GOT3 (cell line): ENCODE measurements at regions not wholly inside any gene's neighbourhood (a gene's known extent, or its start where the extent isn't known, plus 50 kb on each side); places are given as distances from the start of the nearest gene placed in this dataset.
A peak's percentile ranks its signal among the peaks of the same experiment; 100 is the strongest.
"Not testable (repeated sequence)": the region's sequence is repeated elsewhere in the genome, so short reads cannot be mapped to it uniquely, and the experiment has no call there.

ENCODE experiments used
- DNase-seq: peaks from one replicate; lab custom pipeline; 2025; ENCODE audit warnings: mixed read lengths; lab: John Stamatoyannopoulos, UW

GRCh38 chr2:64795024-64795592 lies 141.4 kb upstream of the SERTAD2 start:
- no peak for DNase-seq

DNA sequence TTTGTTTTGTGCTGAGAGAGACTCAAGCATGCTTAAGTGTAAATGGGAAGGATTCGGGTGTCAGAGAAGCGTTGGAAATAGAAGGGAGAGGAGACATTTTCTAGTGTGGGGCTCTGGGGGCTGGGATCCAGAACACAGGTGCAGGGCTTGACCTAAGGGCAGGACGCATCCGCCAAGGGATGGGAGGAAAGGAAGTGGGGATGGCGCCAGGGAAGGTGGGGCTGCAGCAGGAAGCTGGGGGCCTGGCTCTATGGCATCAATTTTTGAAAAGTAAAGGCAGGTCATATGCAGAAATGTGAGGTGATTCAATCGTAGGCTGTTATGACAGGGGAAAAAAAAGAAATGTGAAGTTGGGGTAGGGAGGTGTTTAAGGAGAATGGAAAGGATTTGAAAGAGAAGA lies 143.2 kb upstream of the SERTAD2 start:
- no peak for DNase-seq

GRCh38 chr2:64797881-64798575 lies 144.3 kb upstream of the SERTAD2 start:
- DNase-seq, result no peak

DNA sequence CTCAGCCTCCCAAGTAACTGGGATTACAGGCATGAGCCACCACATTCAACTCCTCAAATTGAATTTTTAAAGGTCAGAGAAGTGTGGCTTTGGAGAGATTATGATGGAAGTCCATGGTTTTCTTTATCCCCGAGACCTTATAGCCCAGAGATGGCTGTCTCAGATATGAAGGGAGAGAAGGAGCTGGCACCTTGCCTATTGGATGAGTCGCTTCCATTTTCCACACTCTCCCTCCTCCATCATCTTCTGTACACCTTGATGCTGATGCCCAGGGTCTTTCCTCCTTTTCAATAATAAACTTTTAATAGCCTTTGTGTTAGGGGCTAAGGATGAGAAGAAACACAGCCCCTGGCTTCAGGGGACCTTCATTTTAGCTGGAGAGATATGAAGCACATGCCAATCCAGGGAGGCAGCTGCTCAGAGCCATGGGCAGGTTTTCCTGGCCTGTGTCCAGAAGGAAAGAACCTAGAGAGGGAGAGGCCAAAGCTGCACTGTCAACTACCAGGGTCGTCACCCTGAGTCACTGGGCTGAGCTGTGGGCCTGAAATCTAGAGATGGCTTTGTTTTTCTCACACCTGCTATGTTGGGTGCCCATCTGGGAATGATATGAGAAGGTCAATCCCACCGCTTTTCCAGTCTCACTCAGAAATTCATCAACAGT lies 146.0 kb upstream of the SERTAD2 start:
- DNase-seq, result no peak

- DNase-seq, result no peak
Observed at GRCh38 chr2:64803776-64804175, 150.1 kb upstream of the SERTAD2 start.

- DNase-seq, result no peak
Observed at GRCh38 chr2:64804651-64805050, 150.9 kb upstream of the SERTAD2 start.

DNA sequence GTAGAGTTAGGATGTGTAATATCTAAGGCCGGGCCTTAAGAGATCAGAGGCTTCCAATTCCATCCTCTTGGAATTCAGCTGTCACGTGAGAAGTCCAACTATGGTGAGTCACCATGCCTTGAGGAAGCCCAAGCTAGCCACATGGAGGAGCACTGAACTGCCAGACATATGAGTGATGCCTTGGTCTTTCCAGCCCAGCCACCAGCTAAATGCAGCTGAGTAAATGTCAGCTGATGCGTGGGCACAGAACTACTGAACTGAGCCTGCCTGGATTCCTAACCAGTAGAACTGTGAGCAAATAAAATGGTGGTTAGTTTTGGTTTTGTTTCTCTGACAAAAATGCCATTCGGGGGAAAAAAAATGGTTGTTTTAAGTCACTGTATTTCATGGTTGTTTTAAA lies 153.7 kb upstream of the SERTAD2 start:
- peak; percentile 68 for DNase-seq

DNA sequence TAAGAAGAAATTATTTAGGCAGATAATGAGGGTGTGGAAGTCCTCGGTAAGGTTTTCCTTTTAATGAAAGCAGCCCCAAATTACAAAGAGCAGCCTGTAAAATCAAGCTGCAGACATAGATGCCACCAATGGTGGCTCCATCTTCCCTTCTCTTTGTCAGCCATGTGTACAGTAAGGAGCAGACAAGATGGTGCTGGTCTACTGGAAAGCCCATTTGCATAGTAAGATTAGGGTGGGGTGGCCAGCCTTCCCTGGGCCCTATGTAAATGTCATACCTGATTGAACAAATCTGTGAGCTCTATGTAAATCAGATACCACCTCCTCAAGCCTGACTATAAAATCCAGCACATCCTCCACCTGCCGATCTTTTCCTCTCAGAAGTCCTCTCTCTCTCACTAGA lies 154.4 kb upstream of the SERTAD2 start:
- DNase-seq, result no peak

DNA sequence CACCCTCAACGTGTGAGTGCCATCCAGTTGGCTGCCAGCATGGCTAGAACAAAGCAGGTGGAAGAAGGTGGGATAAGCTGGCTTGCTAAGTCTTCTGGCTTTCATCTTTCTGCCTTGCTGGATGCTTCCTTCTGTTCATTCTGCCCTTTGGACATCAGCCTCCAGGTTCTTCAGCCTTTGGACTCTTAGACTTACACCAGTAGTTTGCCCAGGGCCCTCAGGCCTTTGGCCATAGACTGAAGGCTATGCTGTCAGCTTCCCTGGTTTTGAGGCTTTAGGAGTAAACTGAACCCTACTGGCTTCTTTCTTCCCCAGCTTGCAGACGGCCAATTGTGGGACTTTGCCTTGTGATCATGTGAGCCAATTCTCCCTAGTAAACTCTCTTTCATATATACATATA lies 155.0 kb upstream of the SERTAD2 start:
- no peak for DNase-seq

- DNase-seq, result no peak
Observed at GRCh38 chr2:64809216-64809615, 155.5 kb upstream of the SERTAD2 start.

GRCh38 chr2:64812285-64812684 lies 158.6 kb upstream of the SERTAD2 start:
- no peak for DNase-seq

DNA sequence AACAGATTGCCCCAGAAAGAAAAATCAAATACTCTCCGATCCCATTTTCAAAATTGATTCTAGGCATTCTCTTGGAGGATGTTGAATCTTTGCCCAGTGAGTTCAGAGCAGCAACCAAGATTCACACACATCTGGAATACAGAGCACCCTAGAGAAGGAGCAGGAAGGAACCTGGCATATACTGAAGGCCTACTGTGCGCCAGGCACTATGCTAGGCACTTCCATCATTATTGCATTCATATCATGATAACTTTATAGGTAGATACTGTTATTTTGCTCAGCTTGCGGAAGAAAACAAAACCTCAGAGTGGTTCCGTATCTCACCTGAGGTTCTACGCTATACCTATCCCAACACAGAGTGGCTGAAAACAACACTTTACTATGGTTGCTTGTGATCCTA lies 160.3 kb upstream of the SERTAD2 start:
- DNase-seq, result no peak

GRCh38 chr2:64816526-64816925 lies 162.8 kb upstream of the SERTAD2 start:
- DNase-seq, result not testable (repeated sequence)

GRCh38 chr2:64817453-64817852 lies 163.7 kb upstream of the SERTAD2 start:
- no peak for DNase-seq

DNA sequence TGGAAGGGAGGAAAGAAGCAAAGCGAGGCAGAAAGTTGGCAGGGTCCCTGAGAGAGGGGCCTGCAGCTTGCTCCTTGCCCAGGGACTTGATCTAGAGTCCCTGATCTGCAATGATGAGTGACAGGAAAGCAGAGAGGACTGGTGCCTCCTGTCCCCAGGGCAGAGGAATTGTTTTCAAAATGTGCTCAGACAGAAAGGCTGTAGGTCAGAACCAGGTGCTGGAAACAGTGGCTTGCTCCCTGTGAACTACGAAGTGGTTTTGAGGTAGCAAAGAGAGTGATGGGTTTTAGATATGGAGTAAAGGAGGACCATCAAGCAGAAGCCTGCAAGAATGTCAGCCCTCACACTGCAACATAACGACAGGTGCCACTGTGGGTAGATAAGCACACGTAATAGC lies 164.9 kb upstream of the SERTAD2 start:
- DNase-seq, result no peak

- DNase-seq, result no peak
Observed at GRCh38 chr2:64819361-64819760, 165.6 kb upstream of the SERTAD2 start.

- no peak for DNase-seq
Observed at GRCh38 chr2:64819774-64820688, 166.3 kb upstream of the SERTAD2 start.

DNA sequence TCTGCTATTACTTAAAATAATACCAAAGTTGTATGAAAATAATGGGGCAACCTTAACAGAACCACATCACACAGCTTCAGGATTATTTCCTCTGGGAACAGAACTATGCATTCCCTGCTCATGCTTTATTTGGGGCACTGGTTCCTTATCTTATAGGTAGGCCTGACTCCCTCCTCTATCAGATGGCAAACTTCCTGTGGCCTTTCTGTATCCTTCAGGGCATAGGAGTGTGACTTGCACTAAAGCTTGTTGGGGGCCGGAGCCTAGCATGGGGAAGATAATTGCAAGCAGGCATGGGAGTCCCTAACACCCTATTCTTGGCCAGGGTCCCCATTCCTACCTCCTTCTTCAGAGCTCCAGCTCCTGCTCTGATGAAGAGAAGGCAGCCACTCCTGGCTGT lies 167.2 kb upstream of the SERTAD2 start:
- no peak for DNase-seq

- DNase-seq, result no peak
Observed at GRCh38 chr2:64823794-64824193, 165.4 kb upstream of the SLC1A4 start.

DNA sequence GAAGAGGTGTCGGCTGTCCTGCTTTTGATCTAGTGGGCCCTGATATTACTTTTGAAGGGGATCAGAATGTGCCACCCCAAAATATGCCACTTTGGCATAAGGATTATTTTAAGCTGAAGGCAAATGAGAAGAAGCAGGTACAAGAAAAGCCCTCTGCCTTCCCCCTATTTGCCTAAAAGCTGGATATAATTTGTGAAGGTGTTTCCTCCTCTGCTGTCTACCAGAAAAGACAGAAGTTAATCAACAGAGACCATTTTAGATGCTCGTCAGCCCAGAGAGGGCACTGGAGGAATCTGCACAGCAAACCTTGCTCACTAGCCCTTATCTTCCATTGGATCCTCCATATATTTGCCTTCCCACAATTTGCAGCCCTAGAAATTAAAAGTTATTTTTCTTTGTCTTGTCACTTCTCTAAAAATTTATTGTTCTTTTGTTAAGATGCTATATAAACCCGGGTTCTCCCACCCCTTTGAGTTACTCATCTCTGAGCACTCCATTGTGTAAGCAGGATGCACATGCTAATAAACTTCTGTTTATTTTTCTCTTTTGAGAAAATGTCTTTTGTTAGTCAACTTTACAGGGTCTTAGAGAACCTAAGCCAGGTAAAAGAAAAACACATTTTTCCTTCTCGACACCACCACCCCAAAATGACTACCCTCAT lies 163.2 kb upstream of the SLC1A4 start:
- no peak for DNase-seq

- DNase-seq, result no peak
Observed at GRCh38 chr2:64826703-64827102, 162.5 kb upstream of the SLC1A4 start.

- DNase-seq, result no peak
Observed at GRCh38 chr2:64828261-64828660, 160.9 kb upstream of the SLC1A4 start.
